ENCODE measurements at regions not wholly inside any gene's neighbourhood (a gene's known extent, or its start where the extent isn't known, plus 50 kb on each side); places are given as distances from the start of the nearest gene placed in this dataset.

DNA sequence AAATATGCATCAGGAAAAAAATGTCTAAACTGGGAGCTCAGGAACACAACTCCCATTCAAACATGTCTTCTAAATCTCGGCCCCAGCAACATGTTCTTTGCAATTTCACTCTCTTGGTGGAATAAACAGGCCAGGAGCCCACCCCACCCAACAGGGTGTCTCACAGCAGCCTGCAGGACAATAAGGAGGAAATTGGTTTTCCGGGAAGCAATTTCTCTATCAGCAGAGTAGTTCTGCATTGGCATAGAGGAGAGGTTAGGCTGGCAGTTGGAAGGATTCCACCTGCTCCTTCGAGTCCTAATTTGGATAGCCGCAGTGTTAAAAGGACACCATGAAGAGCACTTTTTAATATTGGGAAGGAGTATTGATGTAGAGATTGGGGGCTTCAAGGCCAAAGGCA, 55.9 kb upstream of the BARX2 start:
- Histone ChIP-seq H3K4me1 (ENCODE audit: insufficient read depth, poor library complexity, severe bottlenecking) (peaks cover 26% of the 10 kb centered on the region), H3K27me3 (ENCODE audit: insufficient read depth, poor library complexity, severe bottlenecking) (no peaks in the 10 kb centered on the region), H3K9me3 (ENCODE audit: severe bottlenecking) (no peaks in the 10 kb centered on the region), H3K4me3 (ENCODE audit: severe bottlenecking) (no peak overlapping the region), H3K27ac (ENCODE audit: poor library complexity, severe bottlenecking) (no peak overlapping the region), H3K36me3 (ENCODE audit: low read depth) (no peaks in the 10 kb centered on the region)
- DNase-seq (ENCODE audit: low spot score) (no peak), ATAC-seq (ENCODE audit: low read depth) (no peak)
- TF ChIP-seq, protein P1, sequence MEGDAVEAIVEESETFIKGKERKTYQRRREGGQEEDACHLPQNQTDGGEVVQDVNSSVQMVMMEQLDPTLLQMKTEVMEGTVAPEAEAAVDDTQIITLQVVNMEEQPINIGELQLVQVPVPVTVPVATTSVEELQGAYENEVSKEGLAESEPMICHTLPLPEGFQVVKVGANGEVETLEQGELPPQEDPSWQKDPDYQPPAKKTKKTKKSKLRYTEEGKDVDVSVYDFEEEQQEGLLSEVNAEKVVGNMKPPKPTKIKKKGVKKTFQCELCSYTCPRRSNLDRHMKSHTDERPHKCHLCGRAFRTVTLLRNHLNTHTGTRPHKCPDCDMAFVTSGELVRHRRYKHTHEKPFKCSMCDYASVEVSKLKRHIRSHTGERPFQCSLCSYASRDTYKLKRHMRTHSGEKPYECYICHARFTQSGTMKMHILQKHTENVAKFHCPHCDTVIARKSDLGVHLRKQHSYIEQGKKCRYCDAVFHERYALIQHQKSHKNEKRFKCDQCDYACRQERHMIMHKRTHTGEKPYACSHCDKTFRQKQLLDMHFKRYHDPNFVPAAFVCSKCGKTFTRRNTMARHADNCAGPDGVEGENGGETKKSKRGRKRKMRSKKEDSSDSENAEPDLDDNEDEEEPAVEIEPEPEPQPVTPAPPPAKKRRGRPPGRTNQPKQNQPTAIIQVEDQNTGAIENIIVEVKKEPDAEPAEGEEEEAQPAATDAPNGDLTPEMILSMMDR (IDR thresholded peaks at IDR 0.05; ENCODE audit: poor library complexity, severe bottlenecking) = no peak

DNA sequence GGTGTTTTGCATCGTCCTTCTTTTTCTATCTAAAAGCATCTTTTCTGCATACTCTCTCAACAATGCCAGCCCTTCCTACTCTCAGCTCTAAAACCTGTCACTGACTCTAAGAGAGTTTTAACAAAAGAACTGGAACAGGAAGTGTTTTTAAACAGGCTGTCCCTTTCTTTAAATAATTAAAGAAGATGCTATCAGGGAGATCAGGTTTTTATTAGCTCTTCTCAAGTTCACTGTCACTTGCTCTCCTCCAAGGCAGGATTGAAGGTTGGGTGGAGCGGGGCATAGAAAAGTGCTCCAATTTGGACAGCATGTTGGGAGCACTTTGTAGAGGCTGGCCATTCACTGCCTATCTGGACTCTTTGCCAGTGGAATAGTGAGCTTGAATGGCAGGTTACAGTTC, 56.4 kb upstream of the BARX2 start:
- DNase-seq (ENCODE audit: low spot score) (no peak), ATAC-seq (ENCODE audit: low read depth) (no peak)
- Histone ChIP-seq H3K36me3 (ENCODE audit: low read depth) (no peaks in the 10 kb centered on the region), H3K27ac (ENCODE audit: poor library complexity, severe bottlenecking) (no peak overlapping the region), H3K4me3 (ENCODE audit: severe bottlenecking) (no peak overlapping the region), H3K27me3 (ENCODE audit: insufficient read depth, poor library complexity, severe bottlenecking) (no peaks in the 10 kb centered on the region), H3K9me3 (ENCODE audit: severe bottlenecking) (no peaks in the 10 kb centered on the region), H3K4me1 (ENCODE audit: insufficient read depth, poor library complexity, severe bottlenecking) (peaks cover 26% of the 10 kb centered on the region)
- TF ChIP-seq, protein P1 (IDR thresholded peaks at IDR 0.05; ENCODE audit: poor library complexity, severe bottlenecking) = no peak

DNA sequence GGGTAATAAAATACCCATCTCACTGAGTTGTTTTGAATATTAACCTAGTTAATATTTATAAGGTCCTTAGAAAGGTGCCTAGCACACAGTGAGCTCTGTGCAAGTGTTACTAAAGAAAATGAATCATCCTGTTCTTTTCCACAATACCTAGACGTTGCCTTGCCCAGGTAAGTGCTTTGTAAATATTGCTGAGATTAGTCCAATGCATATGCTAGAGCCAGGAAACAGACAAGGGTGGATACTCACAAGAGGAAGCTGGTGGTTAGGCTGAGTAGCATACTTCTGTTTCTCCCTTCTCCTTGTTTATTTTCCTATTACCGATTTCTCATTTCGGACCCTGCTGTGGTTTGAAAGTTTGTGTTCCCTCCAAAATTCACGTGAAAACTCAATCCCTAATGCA, 58.1 kb upstream of the BARX2 start:
- TF ChIP-seq, protein P1 (IDR thresholded peaks at IDR 0.05; ENCODE audit: poor library complexity, severe bottlenecking) = no peak
- no peaks in the 10 kb centered on the region for H3K9me3 ChIP-seq (ENCODE audit: severe bottlenecking)
- peak; percentile 87 for ATAC-seq (ENCODE audit: low read depth)
- peak overlapping the region; percentile 5 for H3K27ac ChIP-seq (ENCODE audit: poor library complexity, severe bottlenecking)
- no peak overlapping the region for H3K4me3 ChIP-seq (ENCODE audit: severe bottlenecking)
- no peaks in the 10 kb centered on the region for H3K36me3 ChIP-seq (ENCODE audit: low read depth)
- H3K4me1 ChIP-seq (ENCODE audit: insufficient read depth, poor library complexity, severe bottlenecking) = peaks cover 26% of the 10 kb centered on the region
- H3K27me3 ChIP-seq (ENCODE audit: insufficient read depth, poor library complexity, severe bottlenecking) = no peaks in the 10 kb centered on the region
- DNase-seq (ENCODE audit: low spot score) = no peak

DNA sequence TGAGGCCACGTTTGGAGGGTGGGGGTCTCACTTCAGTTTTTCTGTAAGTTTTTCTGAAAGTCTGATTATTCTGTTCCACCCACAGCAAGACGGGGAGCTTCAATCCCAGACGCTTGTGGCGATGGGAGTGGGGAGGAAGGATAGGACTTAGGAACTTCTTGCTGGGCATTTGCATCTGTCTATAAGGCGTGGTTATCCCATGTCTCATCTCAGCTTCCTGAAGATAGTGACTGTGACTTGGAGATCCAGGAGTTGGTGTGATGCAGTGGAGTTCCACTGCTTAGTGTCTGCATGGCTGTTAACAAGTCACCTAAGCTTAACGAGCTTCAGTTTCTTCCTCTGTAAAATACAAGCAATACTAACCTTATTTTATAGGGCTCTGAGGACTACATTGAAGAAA, 58.9 kb upstream of the BARX2 start:
- H3K27me3 ChIP-seq (ENCODE audit: insufficient read depth, poor library complexity, severe bottlenecking) = no peaks in the 10 kb centered on the region
- peaks cover 26% of the 10 kb centered on the region for H3K4me1 ChIP-seq (ENCODE audit: insufficient read depth, poor library complexity, severe bottlenecking)
- no peaks in the 10 kb centered on the region for H3K36me3 ChIP-seq (ENCODE audit: low read depth)
- no peaks in the 10 kb centered on the region for H3K9me3 ChIP-seq (ENCODE audit: severe bottlenecking)
- H3K27ac ChIP-seq (ENCODE audit: poor library complexity, severe bottlenecking) = no peak overlapping the region
- TF ChIP-seq, protein P1 (IDR thresholded peaks at IDR 0.05; ENCODE audit: poor library complexity, severe bottlenecking) = no peak
- no peak overlapping the region for H3K4me3 ChIP-seq (ENCODE audit: severe bottlenecking)
- ATAC-seq (ENCODE audit: low read depth) (no peak), DNase-seq (ENCODE audit: low spot score) (no peak)

DNA sequence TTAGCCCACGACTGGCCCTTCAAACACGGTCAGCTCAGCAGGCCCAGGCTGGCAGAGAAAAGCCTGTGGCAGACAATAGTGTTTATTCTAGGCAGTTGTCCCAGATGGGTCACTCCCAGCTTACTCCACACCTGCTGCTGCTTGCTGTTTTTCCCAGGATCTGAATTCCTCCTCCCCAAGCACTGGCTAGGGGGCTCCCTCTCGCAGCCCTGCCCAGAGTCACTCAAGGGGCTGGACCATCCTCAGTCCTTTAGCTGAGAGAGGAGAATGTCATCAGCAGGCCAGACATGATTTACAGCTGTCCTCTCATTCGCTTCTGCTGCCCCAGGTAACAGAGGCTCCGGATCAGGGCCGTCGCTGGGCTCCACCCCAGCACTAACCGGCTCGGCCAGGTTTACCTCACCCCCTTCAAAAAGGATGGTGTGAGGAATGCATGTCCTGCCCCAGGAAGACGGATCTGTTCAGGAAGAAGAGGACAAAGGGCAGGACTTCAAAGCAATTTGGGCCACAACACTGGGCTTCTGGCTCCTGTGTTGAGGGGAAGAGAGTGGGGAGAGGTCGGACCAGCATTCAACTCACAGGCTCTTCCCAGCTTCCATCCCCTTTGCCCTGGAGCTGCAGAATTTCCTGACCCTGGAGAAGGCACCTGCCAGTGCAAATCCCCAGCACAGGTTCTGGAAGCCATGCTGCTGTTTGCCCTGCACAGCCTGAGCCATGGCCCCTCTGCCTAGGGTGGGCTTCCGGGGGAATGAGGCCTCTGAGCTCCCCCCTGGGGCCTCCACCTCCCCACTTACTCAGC, 59.7 kb upstream of the BARX2 start:
- ATAC-seq (ENCODE audit: low read depth) (peak; percentile 70), DNase-seq (ENCODE audit: low spot score) (no peak)
- Histone ChIP-seq H3K27me3 (ENCODE audit: insufficient read depth, poor library complexity, severe bottlenecking) (no peaks in the 10 kb centered on the region), H3K4me3 (ENCODE audit: severe bottlenecking) (no peak overlapping the region), H3K27ac (ENCODE audit: poor library complexity, severe bottlenecking) (peak overlapping the region; percentile 23), H3K36me3 (ENCODE audit: low read depth) (no peaks in the 10 kb centered on the region), H3K4me1 (ENCODE audit: insufficient read depth, poor library complexity, severe bottlenecking) (peaks cover 26% of the 10 kb centered on the region), H3K9me3 (ENCODE audit: severe bottlenecking) (no peaks in the 10 kb centered on the region)
- TF ChIP-seq, protein P1 (IDR thresholded peaks at IDR 0.05; ENCODE audit: poor library complexity, severe bottlenecking) = no peak
